SK-N-MC (cell line): ENCODE measurements at regions not wholly inside any gene's neighbourhood (a gene's known extent, or its start where the extent isn't known, plus 50 kb on each side); places are given as distances from the start of the nearest gene placed in this dataset.
"Not testable (repeated sequence)": the region's sequence is repeated elsewhere in the genome, so short reads cannot be mapped to it uniquely, and the experiment has no call there.

ENCODE experiments used
- EZH2 ChIP-seq: fragments of 200-600 bp; sonication (generic); IDR thresholded peaks from one replicate; pipeline ENCODE4 v1.6.1; 2017; ENCODE audit warnings: antibody characterized with exemption
- POLR2AphosphoS5 ChIP-seq: IDR thresholded peaks from 2 replicates; pipeline ENCODE4 v1.6.1; 2012; ENCODE audit warnings: mild to moderate bottlenecking, low read depth, low read length, borderline replicate concordance

GRCh38 chr6:57822448-57822847, 505.0 kb downstream of the PRIM2 start:
- TF ChIP-seq POLR2AphosphoS5, EZH2: not testable (repeated sequence)
